H1 (cell line): ENCODE measurements at regions not wholly inside any gene's neighbourhood (a gene's known extent, or its start where the extent isn't known, plus 50 kb on each side); places are given as distances from the start of the nearest gene placed in this dataset.

Experiments
- CTCF ChIA-PET: fragments of 300-600 bp; sonication (Branson Sonifier 250); formaldehyde crosslinking; loops from one replicate; lab custom pipeline; 2021; ENCODE audit not compliant: partially characterized antibody; lab: Charles Lee
- POLR2A ChIA-PET: fragments of 300-600 bp; sonication (Branson Sonifier 250); formaldehyde crosslinking; loops from one replicate; lab custom pipeline; 2021; ENCODE audit warnings: inconsistent platforms; ENCODE audit not compliant: partially characterized antibody; lab: Charles Lee
- DNase-seq, 2 experiments: peaks; one replicate each; pipeline versions ENCODE4 v3.0.0 to v3.0.0-alpha.2; 2010 to 2022; ENCODE audit warnings: low spot score in 2 of 2, low read depth in 1 of 2, mixed read lengths in 1 of 2
- FAIRE-seq: peaks from 2 replicates; lab custom pipeline; 2011; peaks lifted over from hg19 to GRCh38; lab: Jason Lieb, UNC
- H2AFZ ChIP-seq: 2 replicates; pipeline ENCODE4 v1.8.1; 2012; ENCODE audit warnings: low read length, inconsistent platforms
- H2AK5ac ChIP-seq: 2 replicates; pipeline ENCODE4 v1.6.1; 2013; ENCODE audit warnings: low read depth, low read length
- H2BK120ac ChIP-seq: replicated peaks from 2 replicates; pipeline ENCODE3; 2013; ENCODE audit warnings: low read depth, low read length, inconsistent platforms
- H2BK12ac ChIP-seq: 2 replicates; pipeline ENCODE4 v1.6.1; 2013; ENCODE audit warnings: low read depth, low read length
- H2BK15ac ChIP-seq: 2 replicates; pipeline ENCODE4 v1.6.1; 2013; ENCODE audit warnings: low read length
- H2BK20ac ChIP-seq: 2 replicates; pipeline ENCODE4 v1.6.1; 2013; ENCODE audit warnings: low read length
- H2BK5ac ChIP-seq: 2 replicates; pipeline ENCODE4 v1.6.1; 2013; ENCODE audit warnings: low read depth, low read length
- H3K14ac ChIP-seq: 2 replicates; pipeline ENCODE4 v1.6.1; 2013; ENCODE audit warnings: inconsistent platforms; ENCODE audit not compliant: insufficient read length
- H3K18ac ChIP-seq: 2 replicates; pipeline ENCODE4 v1.6.1; 2013; ENCODE audit warnings: low read length; ENCODE audit errors: extremely low read depth
- H3K23ac ChIP-seq: 2 replicates; pipeline ENCODE4 v1.6.1; 2013; ENCODE audit warnings: inconsistent platforms; ENCODE audit not compliant: insufficient read length
- H3K23me2 ChIP-seq: 2 replicates; pipeline ENCODE4 v1.6.1; 2013; ENCODE audit warnings: low read depth, low read length
- H3K27ac ChIP-seq: 2 replicates; pipeline ENCODE4 v1.6.1; 2011; ENCODE audit warnings: low read depth, low read length, inconsistent platforms
- H3K27me3 ChIP-seq, 4 experiments: replicated peaks in 1 of 4; 1 replicate in 1 of 4; 2 replicates in 3 of 4; pipeline versions ENCODE4 v1.6.1 to v1.8.1; 2011 to 2013; ENCODE audit warnings: low read length in 3 of 4, mild to moderate bottlenecking in 3 of 4, inconsistent platforms in 2 of 4, mixed read lengths in 2 of 4, moderate library complexity in 1 of 4; ENCODE audit not compliant: control insufficient read depth in 3 of 4, insufficient read depth in 3 of 4; ENCODE audit errors: extremely low read depth in 1 of 4
- H3K36me3 ChIP-seq, 4 experiments: 2 replicates each; pipeline versions ENCODE4 v1.6.1 to v1.8.1; 2011 to 2013; ENCODE audit warnings: mild to moderate bottlenecking in 4 of 4, low read length in 3 of 4, moderate library complexity in 2 of 4, control low read depth in 1 of 4, inconsistent platforms in 1 of 4; ENCODE audit not compliant: insufficient read depth in 4 of 4, control insufficient read depth in 2 of 4
- H3K4ac ChIP-seq: replicated peaks from 2 replicates; pipeline ENCODE3; 2013; ENCODE audit warnings: low read length, low read depth, mixed read lengths, inconsistent platforms; ENCODE audit not compliant: insufficient read length
- H3K4me1 ChIP-seq, 4 experiments: replicated peaks in 1 of 4; 1 replicate in 1 of 4; 2 replicates in 3 of 4; pipeline versions ENCODE4 v1.6.1 to v1.8.1; 2011 to 2013; ENCODE audit warnings: low read length in 3 of 4, inconsistent platforms in 2 of 4, mixed read lengths in 1 of 4; ENCODE audit not compliant: insufficient read depth in 4 of 4, control insufficient read depth in 3 of 4
- H3K4me2 ChIP-seq, 2 experiments: 2 replicates each; pipeline versions ENCODE4 v1.6.1 to v1.8.1; 2011 to 2013; ENCODE audit warnings: low read depth in 2 of 2, low read length in 2 of 2, control low read depth in 1 of 2, inconsistent platforms in 1 of 2, mild to moderate bottlenecking in 1 of 2; ENCODE audit not compliant: insufficient read depth in 1 of 2
- H3K4me3 ChIP-seq, 4 experiments: fragments of 200-600, 300-600 bp in 1 of 4; sonication (generic), shearing (Covaris generic), sonication (Bioruptor Twin) in 1 of 4; 2 replicates each; pipeline versions ENCODE4 v1.5.1 to v1.8.1; 2011 to 2016; ENCODE audit warnings: low read length in 4 of 4, low read depth in 3 of 4, control low read depth in 2 of 4, inconsistent platforms in 2 of 4, mild to moderate bottlenecking in 2 of 4, mixed read lengths in 1 of 4, moderate library complexity in 1 of 4; ENCODE audit not compliant: insufficient read depth in 2 of 4; ENCODE audit errors: extremely low read depth in 1 of 4
- H3K56ac ChIP-seq: replicated peaks from 2 replicates; pipeline ENCODE3; 2013; ENCODE audit warnings: low read depth, mild to moderate bottlenecking, mixed read lengths, low read length, inconsistent platforms; ENCODE audit not compliant: insufficient read length
- H3K79me1 ChIP-seq: 2 replicates; pipeline ENCODE4 v1.6.1; 2013; ENCODE audit warnings: low read depth, low read length, control low read depth
- H3K79me2 ChIP-seq, 2 experiments: 2 replicates each; pipeline versions ENCODE4 v1.6.1 to v1.8.1; 2012 to 2013; ENCODE audit warnings: low read length in 2 of 2, mild to moderate bottlenecking in 2 of 2, inconsistent platforms in 1 of 2; ENCODE audit not compliant: insufficient read depth in 2 of 2, control insufficient read depth in 1 of 2
- H3K9ac ChIP-seq, 4 experiments: replicated peaks in 1 of 4; 1 replicate in 1 of 4; 2 replicates in 3 of 4; pipeline versions ENCODE4 v1.6.1 to v1.8.1; 2011 to 2013; ENCODE audit warnings: low read depth in 3 of 4, low read length in 3 of 4, control low read depth in 2 of 4, mild to moderate bottlenecking in 2 of 4, moderate library complexity in 2 of 4, inconsistent platforms in 1 of 4; ENCODE audit errors: extremely low read depth in 1 of 4
- H3K9me3 ChIP-seq, 2 experiments: 2 replicates each; pipeline versions ENCODE4 v1.6.1 to v1.8.1; 2012 to 2013; ENCODE audit warnings: mild to moderate bottlenecking in 2 of 2, moderate library complexity in 2 of 2, control low read depth in 1 of 2, inconsistent platforms in 1 of 2, low read depth in 1 of 2, low read length in 1 of 2, mixed read lengths in 1 of 2; ENCODE audit not compliant: insufficient read depth in 2 of 2
- H4K20me1 ChIP-seq, 2 experiments: replicated peaks in 1 of 2; 2 replicates each; pipeline versions ENCODE3 to v1.8.1; 2011 to 2013; ENCODE audit warnings: inconsistent platforms in 2 of 2, low read length in 2 of 2, mild to moderate bottlenecking in 1 of 2; ENCODE audit not compliant: insufficient read depth in 2 of 2, control insufficient read depth in 1 of 2
- H4K5ac ChIP-seq: 2 replicates; pipeline ENCODE4 v1.6.1; 2013; ENCODE audit warnings: low read length, low read depth, mixed read lengths, inconsistent platforms; ENCODE audit not compliant: insufficient read length
- H4K8ac ChIP-seq: 2 replicates; pipeline ENCODE4 v1.8.0; 2013; ENCODE audit warnings: mild to moderate bottlenecking, moderate library complexity, low read length, inconsistent platforms; ENCODE audit not compliant: insufficient read depth; ENCODE audit errors: extremely low read depth
- H4K91ac ChIP-seq: replicated peaks from 2 replicates; pipeline ENCODE3; 2013; ENCODE audit warnings: low read length, mixed read lengths, inconsistent platforms; ENCODE audit not compliant: insufficient read length
- BCL11A ChIP-seq, 2 experiments: IDR thresholded peaks; one replicate each; pipeline ENCODE4 v1.6.1; 2011; ENCODE audit warnings: low read depth in 2 of 2, low read length in 2 of 2, mild to moderate bottlenecking in 2 of 2
- CBX5 ChIP-seq: fragments of 300-800, 300-1000 bp; sonication (generic); IDR thresholded peaks from 2 replicates; pipeline ENCODE4 v1.7.1; 2016; ENCODE audit warnings: antibody characterized with exemption, low read length, low read depth
- CREB1 ChIP-seq: IDR thresholded peaks from 2 replicates; pipeline ENCODE4 v1.6.1; 2012; ENCODE audit warnings: inconsistent platforms
- CTCF ChIP-seq, 3 experiments: IDR thresholded peaks; 1 replicate in 2 of 3; 2 replicates in 1 of 3; pipeline versions ENCODE4 v1.5.1 to v1.6.1; 2011; ENCODE audit warnings: low read length in 3 of 3, mild to moderate bottlenecking in 3 of 3, inconsistent platforms in 2 of 3, low read depth in 1 of 3, moderate library complexity in 1 of 3; ENCODE audit not compliant: insufficient read depth in 1 of 3; ENCODE audit errors: control extremely low read depth in 1 of 3
- JUND ChIP-seq: IDR thresholded peaks from 2 replicates; pipeline ENCODE4 v1.6.1; 2011; ENCODE audit warnings: mild to moderate bottlenecking, improper control_type of control experiment, low read length
- KDM5A ChIP-seq: fragments of 200-600 bp; IDR thresholded peaks from 2 replicates; pipeline ENCODE4 v1.7.1; 2012; ENCODE audit warnings: mild to moderate bottlenecking, low read length, inconsistent platforms, mixed read lengths
- MAFK ChIP-seq: IDR thresholded peaks from 2 replicates; pipeline ENCODE4 v1.6.1; 2012; ENCODE audit warnings: low read depth, mild to moderate bottlenecking, improper control_type of control experiment, low read length
- RXRA ChIP-seq: IDR thresholded peaks from 2 replicates; pipeline ENCODE4 v1.6.1; 2011; ENCODE audit warnings: low read depth, mild to moderate bottlenecking, low read length, moderate library complexity; ENCODE audit not compliant: insufficient read depth
- SIRT6 ChIP-seq: IDR thresholded peaks from one replicate; pipeline ENCODE4 v1.7.1; 2012; ENCODE audit warnings: low read length, inconsistent platforms
- SP2 ChIP-seq: IDR thresholded peaks from 2 replicates; pipeline ENCODE4 v1.6.1; 2012; ENCODE audit warnings: mild to moderate bottlenecking, low read length, inconsistent platforms
- TCF12 ChIP-seq: IDR thresholded peaks from 2 replicates; pipeline ENCODE4 v1.6.1; 2011; ENCODE audit warnings: low read depth, mild to moderate bottlenecking, low read length
- WGBS, 2 experiments: shearing (Covaris generic) in 1 of 2; methylation state at CpG; one replicate each; pipeline versions ENCODE4 v1.1.6 to v1.1.7; 2013 to 2015; ENCODE audit warnings: low lambda C conversion rate in 2 of 2, mixed read lengths in 2 of 2, inconsistent platforms in 1 of 2, low coverage in 1 of 2, missing lambda C conversion rate in 1 of 2; ENCODE audit not compliant: insufficient replicate concordance in 2 of 2, insufficient coverage in 1 of 2, insufficient read length in 1 of 2; ENCODE audit errors: extremely low coverage in 1 of 2, missing lambda C conversion rate in 1 of 2; 5-methylcytosine and 5-hydroxymethylcytosine counted together

- Histone ChIP-seq H3K4me1 (no peaks in the 10 kb centered on the region), H3K4me2 (no peak overlapping the region), H2BK20ac (no peak overlapping the region), H3K56ac (no peak overlapping the region), H4K91ac (no peak overlapping the region), H2BK5ac (no peak overlapping the region), H4K5ac (no peak overlapping the region), H3K27ac (no peak overlapping the region), H2BK15ac (no peak overlapping the region), H2AK5ac (no peak overlapping the region), H3K23me2 (no peaks in the 10 kb centered on the region; the same call in 1 of the 2 replicates), H3K27me3 (no peaks in the 10 kb centered on the region), H3K14ac (no peak overlapping the region), H4K20me1 (no peaks in the 10 kb centered on the region), H3K23ac (no peak overlapping the region), H3K9ac (no peak overlapping the region), H3K4ac (no peak overlapping the region), H2BK12ac (no peak overlapping the region), H2AFZ (no peak overlapping the region), H4K8ac (no peak overlapping the region), H3K18ac (no peak overlapping the region), H3K36me3 (no peaks in the 10 kb centered on the region), H3K4me3 (no peak overlapping the region), H3K79me1 (no peaks in the 10 kb centered on the region), H2BK120ac (no peak overlapping the region), H3K9me3 (peaks cover 19 to 20% of the 10 kb centered on the region in 2 experiments; a peak in 3 of 4 replicates), H3K79me2 (no peaks in the 10 kb centered on the region)
- 90% methylated on average over 3 of the region's 3 CpGs; no CpG with 5 or more reads in 1 of the 2 experiments for WGBS, 2 experiments
- no peak for FAIRE-seq
- POLR2A ChIA-PET, result no interaction called here
- CTCF ChIA-PET, result no interaction called here
- no peak for DNase-seq
- TF ChIP-seq SIRT6, result no peak
- no peak for TF ChIP-seq JUND
- no peak for TF ChIP-seq SP2
- TF ChIP-seq CREB1, result no peak
- no peak for TF ChIP-seq RXRA
- TF ChIP-seq CBX5, result no peak
- TF ChIP-seq BCL11A (IDR thresholded peaks at IDR 0.05; ENCODE audit: low read depth in 2 of 2, low read length in 2 of 2), result no peak
- no peak for TF ChIP-seq TCF12
- TF ChIP-seq MAFK, result no peak
- no peak for TF ChIP-seq KDM5A
- no peak for TF ChIP-seq CTCF (IDR thresholded peaks at IDR 0.05; ENCODE audit: control extremely low read depth in 1 of 3, insufficient read depth in 1 of 3, low read depth in 1 of 3, low read length in 3 of 3)
Observed at GRCh38 chr22:34010259-34010658, 90.0 kb upstream of the LARGE1 start.
